Neural crest cell (in vitro differentiated cells): ENCODE measurements at regions not wholly inside any gene's neighbourhood (a gene's known extent, or its start where the extent isn't known, plus 50 kb on each side); places are given as distances from the start of the nearest gene placed in this dataset.

Experiments used
- DNase-seq: peaks from one replicate; pipeline ENCODE4 v3.0.0; 2021; ENCODE audit warnings: low read depth, mixed read lengths, low spot score
- H3K27ac Mint-ChIP-seq: one replicate; pipeline ENCODE4 v1.8.0; 2021; ENCODE audit warnings: mild to moderate bottlenecking, mixed read lengths; ENCODE audit not compliant: unreplicated experiment
- H3K27me3 Mint-ChIP-seq: 2 replicates; pipeline ENCODE4 v1.8.0; 2021; ENCODE audit warnings: low read depth, mild to moderate bottlenecking, mixed read lengths
- H3K36me3 Mint-ChIP-seq: 2 replicates; pipeline ENCODE4 v1.8.0; 2021; ENCODE audit warnings: low read depth, mild to moderate bottlenecking, mixed read lengths
- H3K4me1 Mint-ChIP-seq: 2 replicates; pipeline ENCODE4 v1.8.0; 2021; ENCODE audit warnings: mixed read lengths
- H3K4me3 Mint-ChIP-seq: one replicate; pipeline ENCODE4 v1.8.0; 2021; ENCODE audit warnings: mild to moderate bottlenecking, mixed read lengths
- H3K9me3 Mint-ChIP-seq: 2 replicates; pipeline ENCODE4 v1.8.0; 2021; ENCODE audit warnings: mixed read lengths
- CTCF ChIP-seq: fragments of 200-600 bp; sonication (generic); conservative IDR thresholded peaks from 2 replicates; pipeline ENCODE4 v1.5.0; 2021; ENCODE audit warnings: antibody characterized with exemption, mild to moderate bottlenecking

GRCh38 chr1:221271701-221272100 is 392.5 kb downstream of the HLX start:
- no peak for TF ChIP-seq CTCF
- Mint-ChIP-seq H3K9me3 (no peaks in the 10 kb centered on the region), H3K36me3 (no peaks in the 10 kb centered on the region), H3K4me3 (no peak overlapping the region), H3K4me1 (no peaks in the 10 kb centered on the region), H3K27ac (no peak overlapping the region), H3K27me3 (no peaks in the 10 kb centered on the region)
- DNase-seq, result no peak

GRCh38 chr1:221272940-221273339 is 393.7 kb downstream of the HLX start:
- Mint-ChIP-seq H3K27ac (no peak overlapping the region), H3K4me3 (no peak overlapping the region), H3K36me3 (no peaks in the 10 kb centered on the region), H3K27me3 (no peaks in the 10 kb centered on the region), H3K4me1 (no peaks in the 10 kb centered on the region), H3K9me3 (no peaks in the 10 kb centered on the region)
- no peak for DNase-seq
- no peak for TF ChIP-seq CTCF

DNA sequence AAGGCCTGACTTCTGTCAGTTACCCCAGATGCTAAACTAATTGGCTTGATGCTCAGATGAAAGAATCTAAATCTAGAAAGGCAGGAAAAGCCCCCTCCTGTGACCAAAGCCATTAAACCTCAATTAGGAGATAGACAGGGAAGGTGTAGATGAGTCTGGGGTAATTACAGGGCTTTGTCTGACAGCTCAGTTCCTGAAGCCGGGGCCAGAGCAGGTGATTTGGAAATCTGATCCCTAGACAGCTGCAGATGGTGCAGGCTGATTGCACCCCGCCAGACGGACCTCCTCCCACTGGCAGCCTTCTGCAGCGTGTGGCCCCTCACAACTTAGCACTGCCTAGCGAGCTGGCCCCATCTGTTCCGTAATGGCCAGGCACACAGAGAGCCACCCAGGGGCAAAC is 395.1 kb downstream of the HLX start:
- no peaks in the 10 kb centered on the region for H3K9me3 Mint-ChIP-seq
- H3K36me3 Mint-ChIP-seq, result no peaks in the 10 kb centered on the region
- H3K27me3 Mint-ChIP-seq, result no peaks in the 10 kb centered on the region
- no peak for DNase-seq
- H3K4me1 Mint-ChIP-seq, result no peaks in the 10 kb centered on the region
- H3K27ac Mint-ChIP-seq, result peak overlapping the region; percentile 66
- H3K4me3 Mint-ChIP-seq, result no peak overlapping the region
- no peak for TF ChIP-seq CTCF

- H3K27ac Mint-ChIP-seq, result no peak overlapping the region
- DNase-seq, result no peak
- no peak for TF ChIP-seq CTCF
- H3K9me3 Mint-ChIP-seq, result peaks cover 3% of the 10 kb centered on the region
- no peak overlapping the region for H3K4me3 Mint-ChIP-seq
- H3K36me3 Mint-ChIP-seq, result no peaks in the 10 kb centered on the region
- no peaks in the 10 kb centered on the region for H3K4me1 Mint-ChIP-seq
- no peaks in the 10 kb centered on the region for H3K27me3 Mint-ChIP-seq
Measured at GRCh38 chr1:221276896-221277409, 397.7 kb downstream of the HLX start.

DNA sequence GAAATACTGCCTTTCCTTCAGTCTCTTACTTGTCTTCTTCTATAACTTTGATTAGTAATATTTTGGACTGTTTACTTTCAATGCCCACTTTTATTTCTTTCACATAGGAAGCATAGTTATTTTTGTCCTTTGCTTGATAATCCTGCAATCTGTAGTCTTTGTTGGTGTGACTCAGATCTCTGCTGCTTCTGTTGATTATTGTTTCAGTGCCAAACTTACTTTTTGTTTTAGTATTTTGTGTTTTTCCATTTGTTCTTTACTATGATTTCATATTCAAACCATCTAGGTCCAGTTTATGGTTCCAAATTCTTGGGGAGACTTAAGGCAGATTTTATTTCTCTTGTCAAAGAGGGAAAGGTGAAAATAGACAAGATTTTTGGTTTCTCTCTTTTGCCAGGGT is 399.9 kb downstream of the HLX start:
- peaks cover 4% of the 10 kb centered on the region for H3K36me3 Mint-ChIP-seq
- TF ChIP-seq CTCF, result no peak
- DNase-seq, result no peak
- H3K4me1 Mint-ChIP-seq, result no peaks in the 10 kb centered on the region
- H3K27ac Mint-ChIP-seq, result no peak overlapping the region
- peaks cover 6% of the 10 kb centered on the region for H3K9me3 Mint-ChIP-seq
- H3K4me3 Mint-ChIP-seq, result no peak overlapping the region
- H3K27me3 Mint-ChIP-seq, result no peaks in the 10 kb centered on the region

- no peak overlapping the region for H3K4me3 Mint-ChIP-seq
- H3K36me3 Mint-ChIP-seq, result peaks cover 4% of the 10 kb centered on the region
- no peaks in the 10 kb centered on the region for H3K27me3 Mint-ChIP-seq
- no peak for DNase-seq
- no peak overlapping the region for H3K27ac Mint-ChIP-seq
- H3K9me3 Mint-ChIP-seq, result peaks cover 6% of the 10 kb centered on the region
- H3K4me1 Mint-ChIP-seq, result peaks cover 3% of the 10 kb centered on the region
- TF ChIP-seq CTCF, result no peak
Measured at GRCh38 chr1:221283532-221283931, 404.3 kb downstream of the HLX start.
